K562 (cell line): ENCODE measurements at regions not wholly inside any gene's neighbourhood (a gene's known extent, or its start where the extent isn't known, plus 50 kb on each side); places are given as distances from the start of the nearest gene placed in this dataset.

Experiments
- ATAC-seq: fragments of 200-7000 bp; cut with Tn5 transposase; 3 replicates; pipeline ENCODE4 v1.9.1; 2020; ENCODE audit warnings: moderate library complexity
- BruUV-seq: library from RNA; stranded (reverse); fragments of 400-500 nt; replicated peaks from 2 replicates; lab custom pipeline; 2021; lab: Mats Ljungman, UMichigan
- CTCF ChIA-PET: fragments of 300-600 bp; formaldehyde crosslinking; extraction: SDS; loops from one replicate; lab custom pipeline; 2021; ENCODE audit warnings: low intra/inter-chr PET ratio; lab: Yijun Ruan, JAX
- POLR2A ChIA-PET: fragments of 300-600, 350-650 bp; sonication (Branson Sonifier 250); formaldehyde crosslinking; extraction: SDS; loops from one replicate; lab custom pipeline; 2021; ENCODE audit warnings: antibody characterized with exemption, inconsistent platforms; lab: Yijun Ruan, JAX
- DNase-seq, 4 experiments: peaks; one replicate each; pipeline versions ENCODE4 v3.0.0 to v3.0.0-alpha.2; 2011 to 2018; ENCODE audit warnings: low spot score in 3 of 4, mixed read lengths in 3 of 4; ENCODE audit errors: extremely low read depth in 1 of 4
- FAIRE-seq: peaks from 2 replicates; lab custom pipeline; 2011; peaks lifted over from hg19 to GRCh38; lab: Jason Lieb, UNC
- H2AFZ ChIP-seq: 2 replicates; pipeline ENCODE4 v1.6.0; 2011; ENCODE audit warnings: low read depth, low read length, control low read depth, inconsistent platforms
- H3K27ac ChIP-seq: fragments of 200-600 bp; 3 replicates; pipeline ENCODE4 v1.8.0; 2011; ENCODE audit warnings: low read depth, mild to moderate bottlenecking, control low read depth, inconsistent platforms, low read length, moderate library complexity, mixed read lengths; ENCODE audit errors: extremely low read depth
- H3K27me3 ChIP-seq, 2 experiments: fragments of 300-600 bp in 1 of 2; 2 replicates in 1 of 2; 3 replicates in 1 of 2; pipeline versions ENCODE4 v1.6.0 to v1.8.0; 2011; ENCODE audit warnings: inconsistent platforms in 2 of 2, low read length in 2 of 2, mild to moderate bottlenecking in 1 of 2, mixed read lengths in 1 of 2, moderate library complexity in 1 of 2; ENCODE audit not compliant: control insufficient read depth in 2 of 2, insufficient read depth in 2 of 2
- H3K36me3 ChIP-seq: fragments of 300-600 bp; 3 replicates; pipeline ENCODE4 v1.8.0; 2011; ENCODE audit warnings: mild to moderate bottlenecking, low read length, inconsistent platforms; ENCODE audit not compliant: control insufficient read depth, insufficient read depth
- H3K4me1 ChIP-seq, 2 experiments: fragments of 200-600 bp in 1 of 2; replicated peaks in 1 of 2; 2 replicates in 1 of 2; 3 replicates in 1 of 2; pipeline versions ENCODE4 v1.5.1 to v1.8.0; 2011; ENCODE audit warnings: inconsistent platforms in 2 of 2, low read length in 2 of 2, mild to moderate bottlenecking in 1 of 2, mixed read lengths in 1 of 2, moderate library complexity in 1 of 2; ENCODE audit not compliant: control insufficient read depth in 2 of 2, insufficient read depth in 2 of 2
- H3K4me2 ChIP-seq: 2 replicates; pipeline ENCODE4 v1.6.1; 2011; ENCODE audit warnings: low read length, control low read depth, inconsistent platforms, mixed read lengths; ENCODE audit not compliant: insufficient read depth
- H3K4me3 ChIP-seq: fragments of 200-600 bp; sonication (generic), shearing (Covaris generic); 2 replicates; pipeline ENCODE4 v1.5.1; 2016; ENCODE audit warnings: control low read depth, inconsistent platforms
- H3K79me2 ChIP-seq: fragments of 200-600 bp; 3 replicates; pipeline ENCODE4 v1.8.0; 2011; ENCODE audit warnings: low read length, inconsistent platforms; ENCODE audit not compliant: control insufficient read depth, insufficient read depth
- H3K9ac ChIP-seq, 2 experiments: 2 replicates each; pipeline versions ENCODE4 v1.6.0 to v1.6.1; 2011; ENCODE audit warnings: low read depth in 2 of 2, low read length in 2 of 2, control low read depth in 1 of 2, inconsistent platforms in 1 of 2, mild to moderate bottlenecking in 1 of 2, mixed read lengths in 1 of 2; ENCODE audit not compliant: insufficient read depth in 1 of 2
- H3K9me1 ChIP-seq: one replicate; pipeline ENCODE4 v1.6.0; 2011; ENCODE audit warnings: inconsistent platforms, mild to moderate bottlenecking, low read length, moderate library complexity; ENCODE audit not compliant: control insufficient read depth, insufficient read depth
- H3K9me3 ChIP-seq: replicated peaks from 2 replicates; pipeline ENCODE4 v1.5.1; 2011; ENCODE audit warnings: low read depth, low read length, inconsistent platforms; ENCODE audit not compliant: control insufficient read depth, insufficient read depth
- H4K20me1 ChIP-seq: replicated peaks from 2 replicates; pipeline ENCODE4 v1.6.1; 2011; ENCODE audit warnings: low read length, inconsistent platforms, mixed read lengths; ENCODE audit not compliant: control insufficient read depth, insufficient read depth
- ADNP ChIP-seq: fragments of 200-800 bp; sonication (Bioruptor generic); IDR thresholded peaks from 2 replicates; pipeline ENCODE4 v1.6.1; 2016; ENCODE audit warnings: missing genetic modification characterization, missing compliant biosample characterization
- CLOCK ChIP-seq: fragments of 250-450 bp; sonication (Bioruptor Pico); IDR thresholded peaks from 2 replicates; pipeline ENCODE4 v1.4.0; 2020; ENCODE audit warnings: mild to moderate bottlenecking, moderate library complexity, borderline replicate concordance
- FOXJ2 ChIP-seq: fragments of 200-800 bp; sonication (Bioruptor generic); IDR thresholded peaks from 2 replicates; pipeline ENCODE4 v1.6.1; 2016; ENCODE audit warnings: missing genetic modification characterization, missing compliant biosample characterization
- GATA2 ChIP-seq: sonication (generic); formaldehyde crosslinking; IDR thresholded peaks from 2 replicates; pipeline ENCODE4 v1.4.0; 2020; ENCODE audit warnings: mild to moderate bottlenecking, missing genetic modification reagents
- HNRNPLL ChIP-seq: fragments of 200-400 bp; formaldehyde crosslinking; IDR thresholded peaks from 2 replicates; pipeline ENCODE4 v1.6.1; 2017; ENCODE audit warnings: low read length, low read depth, mild to moderate bottlenecking; ENCODE audit not compliant: poor library complexity, severe bottlenecking
- KDM2B ChIP-seq: fragments of 250-450 bp; sonication (Bioruptor Pico); IDR thresholded peaks from 2 replicates; pipeline ENCODE4 v1.8.0; 2021; ENCODE audit warnings: mild to moderate bottlenecking, moderate library complexity
- MITF ChIP-seq: IDR thresholded peaks from 2 replicates; pipeline ENCODE4 v1.6.1; 2014; ENCODE audit warnings: antibody characterized with exemption
- MTA3 ChIP-seq: fragments of 450-650 bp; formaldehyde crosslinking; IDR thresholded peaks from 2 replicates; pipeline ENCODE4 v1.6.1; 2017; ENCODE audit warnings: mild to moderate bottlenecking, borderline replicate concordance
- NCOA1 ChIP-seq: fragments of 450-650 bp; IDR thresholded peaks from 2 replicates; pipeline ENCODE4 v1.6.1; 2016; ENCODE audit warnings: low read depth
- STAT6 ChIP-seq: sonication (generic); formaldehyde crosslinking; IDR thresholded peaks from 2 replicates; pipeline ENCODE4 v1.8.1; 2023; ENCODE audit warnings: mild to moderate bottlenecking, missing genetic modification reagents
- TCF3 ChIP-seq: sonication (generic); formaldehyde crosslinking; IDR thresholded peaks from 2 replicates; pipeline ENCODE4 v1.4.0; 2020; ENCODE audit warnings: mild to moderate bottlenecking, missing genetic modification reagents
- TCF7L2 ChIP-seq: fragments of 150-350 bp; IDR thresholded peaks from 2 replicates; pipeline ENCODE4 v1.6.1; 2016; ENCODE audit warnings: low read depth, mild to moderate bottlenecking, low read length, moderate library complexity
- ZBTB43 ChIP-seq: sonication (generic); formaldehyde crosslinking; IDR thresholded peaks from 2 replicates; pipeline ENCODE4 v1.8.0; 2023; ENCODE audit warnings: mild to moderate bottlenecking, missing genetic modification reagents
- ZC3H8 ChIP-seq: fragments of 450-650 bp; IDR thresholded peaks from 2 replicates; pipeline ENCODE4 v1.6.1; 2017
- ZKSCAN1 ChIP-seq: fragments of 150-350 bp; IDR thresholded peaks from 2 replicates; pipeline ENCODE4 v1.6.1; 2016; ENCODE audit warnings: low read depth, low read length
- ZNF431 ChIP-seq: sonication (generic); formaldehyde crosslinking; IDR thresholded peaks from 2 replicates; pipeline ENCODE4 v1.8.0; 2022; ENCODE audit warnings: mild to moderate bottlenecking, missing genetic modification reagents
- WGBS: fragments of 100-300 bp; shearing (Covaris generic); methylation state at CpG from one replicate; pipeline ENCODE4 v1.1.6; 2016; ENCODE audit warnings: low coverage, mixed read lengths; ENCODE audit not compliant: insufficient coverage; ENCODE audit errors: missing lambda C conversion rate; 5-methylcytosine and 5-hydroxymethylcytosine counted together
- in situ Hi-C: fragments of 300-500 bp; cut with MboI; formaldehyde crosslinking; loops from 4 replicates; pipeline ENCODE4 v1.15.0; 2018; ENCODE audit warnings: inconsistent platforms, mixed read lengths
- intact Hi-C: fragments of 100-400 bp; cut with micrococcal nuclease; formaldehyde crosslinking; loops from 2 replicates; pipeline ENCODE4 v1.14.2; 2022

DNA sequence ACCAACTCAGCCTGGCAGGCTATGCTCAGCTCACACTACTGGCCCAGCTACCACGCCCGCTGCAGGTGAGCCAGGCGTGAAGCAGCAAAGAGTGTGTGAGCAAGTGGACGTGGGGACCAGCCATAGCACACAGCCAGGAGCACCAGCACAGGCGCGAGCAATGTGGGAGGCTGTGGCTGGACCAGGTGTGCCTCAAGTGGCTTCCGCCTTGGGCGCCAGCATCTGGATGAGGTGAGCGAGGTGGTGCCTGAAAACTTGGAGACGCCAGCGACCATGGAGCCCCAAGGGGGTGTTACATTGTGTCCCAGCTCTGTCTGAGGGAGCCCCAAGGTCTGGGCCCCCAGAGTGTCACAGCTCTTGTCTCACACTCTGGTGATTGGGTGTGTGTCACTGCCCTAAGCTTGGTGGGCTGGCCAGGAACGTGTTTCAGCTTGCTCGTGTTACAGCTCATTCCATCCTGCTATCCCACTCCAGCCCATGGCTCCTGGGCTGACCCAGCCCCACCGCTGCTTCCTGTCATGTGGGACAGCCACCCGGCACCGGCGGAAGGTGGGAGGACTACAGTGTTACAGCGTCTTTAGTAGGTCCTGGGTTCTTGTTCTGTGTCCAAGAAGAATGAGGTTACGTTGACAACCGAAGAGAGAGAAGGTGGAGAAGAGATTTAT is 508.0 kb upstream of the MMS22L start:
- H3K79me2 ChIP-seq = no peaks in the 10 kb centered on the region
- DNase-seq = no peak
- no peak overlapping the region for H3K4me2 ChIP-seq
- WGBS = under 1% methylated on average over 19 of the region's 20 CpGs
- POLR2A ChIA-PET = no interaction called here
- no peaks in the 10 kb centered on the region for H4K20me1 ChIP-seq
- FAIRE-seq = no peak
- no peak for ATAC-seq
- BruUV-seq = no TSS peak
- H3K27ac ChIP-seq = no peak overlapping the region
- no peak overlapping the region for H3K9ac ChIP-seq
- H3K4me1 ChIP-seq = no peaks in the 10 kb centered on the region
- intact Hi-C loops = no loop called here
- H3K36me3 ChIP-seq = no peaks in the 10 kb centered on the region
- no peak overlapping the region for H3K4me3 ChIP-seq
- no peak overlapping the region for H2AFZ ChIP-seq
- CTCF ChIA-PET = no interaction called here
- in situ Hi-C loops = no loop called here
- H3K27me3 ChIP-seq = no peaks in the 10 kb centered on the region
- no peaks in the 10 kb centered on the region for H3K9me1 ChIP-seq
- no peaks in the 10 kb centered on the region for H3K9me3 ChIP-seq
- TF ChIP-seq MITF = no peak
- no peak for TF ChIP-seq ZBTB43 (CRISPR knock-in tag)
- TF ChIP-seq STAT6 (CRISPR knock-in tag) = no peak
- no peak for TF ChIP-seq TCF7L2
- TF ChIP-seq ADNP (tag) = no peak
- TF ChIP-seq MTA3 = no peak
- no peak for TF ChIP-seq TCF3
- no peak for TF ChIP-seq HNRNPLL
- no peak for TF ChIP-seq ZKSCAN1
- TF ChIP-seq KDM2B (CRISPR knock-in tag) = no peak
- TF ChIP-seq GATA2 (CRISPR knock-in tag) = no peak
- no peak for TF ChIP-seq CLOCK
- TF ChIP-seq ZNF431 (CRISPR knock-in tag) = no peak
- no peak for TF ChIP-seq NCOA1
- no peak for TF ChIP-seq ZC3H8
- no peak for TF ChIP-seq FOXJ2 (tag)
